Skin epidermis (tissue), 12 donors: ENCODE measurements at regions not wholly inside any gene's neighbourhood (a gene's known extent, or its start where the extent isn't known, plus 50 kb on each side); places are given as distances from the start of the nearest gene placed in this dataset.

Source experiments
- H3K27ac ChIP-seq, 21 experiments: fragments of 200-600 bp; sonication (generic) in 11 of 21; one replicate each; pipeline ENCODE4 v1.5.0; 2020; ENCODE audit warnings: mild to moderate bottlenecking in 3 of 21, inconsistent platforms in 2 of 21, moderate library complexity in 2 of 21
- H3K4me3 ChIP-seq, 7 experiments: fragments of 200-600 bp; sonication (generic) in 2 of 7; one replicate each; pipeline ENCODE4 v1.5.0; 2020; ENCODE audit warnings: inconsistent platforms in 2 of 7, mild to moderate bottlenecking in 2 of 7, moderate library complexity in 1 of 7

GRCh38 chr9:38234479-38235170 lies 157.9 kb upstream of the ALDH1B1 start:
- Histone ChIP-seq H3K27ac (no peak overlapping the region), H3K4me3 (no peak overlapping the region)

- Histone ChIP-seq H3K27ac (no peak overlapping the region), H3K4me3 (no peak overlapping the region)
These were observed 158.6 kb upstream of the ALDH1B1 start for GRCh38 chr9:38233796-38234355.

- Histone ChIP-seq H3K27ac (no peak overlapping the region), H3K4me3 (no peak overlapping the region)
These were observed 159.2 kb upstream of the ALDH1B1 start for GRCh38 chr9:38233343-38233742.

- Histone ChIP-seq H3K4me3 (no peak overlapping the region), H3K27ac (no peak overlapping the region)
These were observed 159.6 kb upstream of the ALDH1B1 start for GRCh38 chr9:38232895-38233294.

- H3K4me3 ChIP-seq = no peak overlapping the region
- no peak overlapping the region for H3K27ac ChIP-seq
These were observed 160.6 kb upstream of the SHB start for GRCh38 chr9:38229504-38230155.

- H3K4me3 ChIP-seq = no peak overlapping the region
These were observed 160.1 kb upstream of the SHB start for GRCh38 chr9:38229104-38229500.

GRCh38 chr9:38228331-38229103 lies 159.5 kb upstream of the SHB start:
- no peak overlapping the region for H3K27ac ChIP-seq
- no peak overlapping the region for H3K4me3 ChIP-seq

More at GRCh38 chr9:38229104-38229500, 160.1 kb upstream of the SHB start:
- H3K27ac ChIP-seq = no peak overlapping the region

GRCh38 chr9:38227656-38228055 lies 158.6 kb upstream of the SHB start:
- Histone ChIP-seq H3K27ac (no peak overlapping the region), H3K4me3 (no peak overlapping the region)

GRCh38 chr9:38227061-38227540 lies 158.1 kb upstream of the SHB start:
- no peak overlapping the region for H3K27ac ChIP-seq

GRCh38 chr9:38226491-38226951 lies 157.5 kb upstream of the SHB start:
- no peak overlapping the region for H3K27ac ChIP-seq
- no peak overlapping the region for H3K4me3 ChIP-seq

More at GRCh38 chr9:38227061-38227540, 158.1 kb upstream of the SHB start:
- H3K4me3 ChIP-seq = no peak overlapping the region

GRCh38 chr9:38224941-38225340 lies 155.9 kb upstream of the SHB start:
- Histone ChIP-seq H3K4me3 (no peak overlapping the region), H3K27ac (no peak overlapping the region)

- no peak overlapping the region for H3K27ac ChIP-seq
- H3K4me3 ChIP-seq = no peak overlapping the region
These were observed 147.5 kb upstream of the SHB start for GRCh38 chr9:38216572-38216971.

GRCh38 chr9:38215465-38215864 lies 146.4 kb upstream of the SHB start:
- H3K27ac ChIP-seq = no peak overlapping the region
- no peak overlapping the region for H3K4me3 ChIP-seq

GRCh38 chr9:38214432-38214831 lies 145.4 kb upstream of the SHB start:
- Histone ChIP-seq H3K4me3 (no peak overlapping the region), H3K27ac (no peak overlapping the region)

GRCh38 chr9:38213631-38214299 lies 144.7 kb upstream of the SHB start:
- Histone ChIP-seq H3K27ac (no peak overlapping the region), H3K4me3 (no peak overlapping the region)

- no peak overlapping the region for H3K4me3 ChIP-seq
- no peak overlapping the region for H3K27ac ChIP-seq
These were observed 143.0 kb upstream of the SHB start for GRCh38 chr9:38212016-38212415.

GRCh38 chr9:38211002-38211401 lies 142.0 kb upstream of the SHB start:
- Histone ChIP-seq H3K4me3 (no peak overlapping the region), H3K27ac (no peak overlapping the region)

- H3K4me3 ChIP-seq = no peak overlapping the region
- no peak overlapping the region for H3K27ac ChIP-seq
These were observed 139.3 kb upstream of the SHB start for GRCh38 chr9:38208206-38208901.

- H3K4me3 ChIP-seq = no peak overlapping the region
- H3K27ac ChIP-seq = no peak overlapping the region
These were observed 138.3 kb upstream of the SHB start for GRCh38 chr9:38207247-38207778.
